Left forelimb (tissue), 1 donor: ENCODE measurements at regions not wholly inside any gene's neighbourhood (a gene's known extent, or its start where the extent isn't known, plus 50 kb on each side); places are given as distances from the start of the nearest gene placed in this dataset.

Experiments used
- DNase-seq: peaks from one replicate; pipeline ENCODE4 v3.0.0-alpha.2; 2018; ENCODE audit warnings: low spot score

- no peak for DNase-seq
Measured at GRCh38 chr18:78625847-78626246, 353.8 kb upstream of the SALL3 start.

DNA sequence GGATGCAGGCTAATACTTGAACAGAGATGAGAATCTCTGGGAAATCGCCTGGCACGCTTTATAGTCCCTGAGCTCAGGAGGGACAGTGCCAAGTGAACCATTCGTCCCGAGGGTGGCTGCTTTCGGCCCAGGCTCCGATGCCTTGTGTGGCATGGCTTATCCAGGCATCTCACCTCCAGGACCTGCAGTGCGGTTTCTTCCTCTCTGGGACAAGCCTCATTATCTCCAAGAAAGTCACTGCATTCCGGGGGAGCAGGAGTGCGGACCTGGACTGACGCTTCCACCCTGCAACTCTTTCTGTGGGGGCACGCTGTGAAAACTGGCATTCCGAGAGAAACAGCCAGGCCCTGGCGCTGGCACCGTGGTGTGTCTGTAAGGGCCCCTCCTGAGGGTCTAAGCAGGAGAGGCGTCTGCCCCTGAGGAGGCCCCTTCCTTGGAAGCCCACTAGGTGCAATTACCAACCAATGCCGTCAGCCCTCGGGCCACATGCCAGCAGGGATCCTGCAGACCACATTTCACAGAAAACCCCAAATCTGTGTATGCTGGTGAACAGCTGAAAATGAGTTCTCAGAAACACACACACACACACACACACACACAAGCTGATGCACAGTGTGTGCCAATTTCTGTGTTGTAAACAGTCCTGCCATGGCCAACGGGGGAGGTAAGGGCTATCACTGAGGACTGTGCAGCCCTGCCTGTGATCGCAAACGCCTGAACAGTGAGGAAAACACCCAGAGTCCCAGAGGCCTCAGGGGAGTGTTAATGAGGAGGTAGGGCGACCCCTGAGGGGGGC lies 351.9 kb upstream of the SALL3 start:
- no peak for DNase-seq

- DNase-seq: no peak
Measured at GRCh38 chr18:78629426-78629825, 350.2 kb upstream of the SALL3 start.

- no peak for DNase-seq
Measured at GRCh38 chr18:78630356-78630755, 349.3 kb upstream of the SALL3 start.

DNA sequence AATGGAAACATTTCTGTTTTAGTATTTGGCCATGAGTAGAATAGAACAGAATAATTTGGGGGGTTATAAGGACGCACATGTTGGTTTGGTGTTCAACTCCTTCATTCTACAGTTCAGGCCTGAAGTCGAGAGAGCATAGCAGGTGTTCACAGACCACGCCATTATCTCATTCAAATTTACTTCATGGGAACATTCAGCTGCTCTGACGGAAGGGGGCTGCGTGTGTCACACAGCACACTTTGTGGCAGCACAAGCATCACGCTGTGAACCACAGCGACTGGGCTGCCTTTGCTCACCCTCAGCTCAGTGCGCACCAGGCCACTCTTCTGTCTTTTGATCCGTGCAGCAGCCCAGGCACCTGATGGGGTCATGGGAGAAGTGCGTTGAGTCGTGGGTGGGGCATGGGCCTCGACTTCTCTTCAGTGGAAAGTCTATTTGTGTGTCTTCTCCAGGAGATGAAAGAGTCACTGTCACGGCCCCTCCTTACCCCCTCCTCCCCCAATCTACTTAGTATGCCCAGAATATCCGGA lies 348.6 kb upstream of the SALL3 start:
- no peak for DNase-seq

DNA sequence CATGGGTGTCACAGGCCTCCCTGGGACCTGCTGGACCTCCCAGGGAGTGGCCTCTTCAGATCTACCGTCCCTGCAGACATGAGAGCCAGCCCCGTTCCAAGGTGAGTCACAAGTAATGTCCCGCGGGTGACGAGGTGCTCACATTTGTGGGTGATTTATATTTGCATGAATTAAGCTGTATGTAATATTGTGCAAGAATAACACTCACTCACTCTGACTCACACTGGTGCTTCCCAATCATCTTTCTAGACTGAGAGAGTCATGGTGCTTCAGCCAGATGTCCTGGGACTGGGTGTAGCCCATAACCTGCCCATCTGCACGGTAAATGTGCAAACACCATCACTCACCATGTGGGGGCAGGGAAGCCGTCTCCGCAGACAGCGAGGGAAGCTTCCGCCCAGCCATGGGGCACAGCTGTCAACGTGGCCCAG lies 347.5 kb upstream of the SALL3 start:
- no peak for DNase-seq

DNA sequence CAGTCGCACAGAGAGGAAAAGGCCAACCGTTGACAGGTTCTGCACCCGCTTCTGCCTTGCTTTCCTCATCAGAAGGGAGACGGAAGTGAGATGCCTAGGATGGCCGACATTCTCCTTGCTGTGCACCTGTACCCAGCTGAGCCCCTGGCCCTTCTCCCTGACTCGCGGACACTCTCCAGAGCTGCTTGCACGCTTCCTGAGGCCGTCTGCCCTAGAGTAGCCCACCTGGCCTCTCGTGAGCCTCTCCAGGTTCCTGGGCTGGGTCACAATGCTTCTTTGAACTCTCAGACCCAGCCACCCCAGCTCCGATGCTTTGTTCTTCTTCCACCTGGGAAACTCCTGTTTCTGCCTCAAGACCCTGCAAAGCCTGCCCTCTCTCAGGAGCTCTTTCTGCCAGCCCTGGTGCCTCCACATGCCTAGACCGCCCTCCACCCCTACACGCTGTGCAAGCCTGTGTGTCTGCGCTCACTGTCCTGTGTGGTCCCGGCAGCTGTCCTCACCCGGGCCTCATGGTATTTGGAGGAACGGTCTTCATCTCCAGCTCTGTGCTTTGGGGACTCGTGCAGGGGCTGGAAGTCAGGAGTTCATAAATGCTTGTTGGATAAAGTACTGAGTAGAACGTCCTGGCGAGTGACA lies 345.4 kb upstream of the SALL3 start:
- no peak for DNase-seq

- no peak for DNase-seq
Measured at GRCh38 chr18:78635093-78635800, 344.4 kb upstream of the SALL3 start.

GRCh38 chr18:78636260-78636659 lies 343.4 kb upstream of the SALL3 start:
- DNase-seq: no peak

GRCh38 chr18:78637442-78638402 lies 341.9 kb upstream of the SALL3 start:
- no peak for DNase-seq

GRCh38 chr18:78639006-78639950 lies 340.3 kb upstream of the SALL3 start:
- DNase-seq: no peak

DNA sequence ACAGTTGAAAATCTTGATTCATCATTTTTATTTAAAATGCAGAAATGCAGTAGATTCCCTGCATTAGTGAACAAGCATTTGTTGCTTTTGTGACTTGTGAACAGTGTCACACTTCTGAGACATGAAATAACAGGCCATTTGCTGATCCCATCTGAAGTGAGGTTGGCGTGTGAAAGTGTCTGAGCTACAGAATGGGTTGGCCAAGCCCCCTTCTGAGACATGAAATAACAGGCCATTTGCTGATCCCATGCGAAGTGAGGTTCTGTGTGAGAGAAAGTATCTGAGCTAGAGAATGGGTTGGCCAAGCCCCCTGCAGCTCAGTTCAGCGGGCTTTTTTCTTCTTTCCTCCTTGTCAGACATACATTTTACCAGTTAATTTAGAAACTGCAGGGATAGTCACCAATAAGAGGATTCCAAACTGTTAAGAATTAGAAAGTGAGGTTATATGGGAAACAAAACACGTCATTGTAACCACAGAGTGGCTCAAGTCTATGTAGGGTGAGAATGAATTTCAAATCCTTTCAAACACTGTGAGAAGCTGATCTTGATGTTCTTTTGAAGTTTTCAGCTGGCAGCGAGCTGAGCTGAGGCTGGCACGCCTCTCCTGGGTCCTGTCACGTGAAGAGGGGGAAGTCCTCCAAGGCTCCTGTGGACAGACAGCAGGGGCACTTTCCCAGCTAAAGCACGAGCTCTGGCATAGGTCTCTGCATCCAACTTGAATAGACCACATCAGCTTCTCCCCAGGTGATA lies 339.2 kb upstream of the SALL3 start:
- no peak for DNase-seq

DNA sequence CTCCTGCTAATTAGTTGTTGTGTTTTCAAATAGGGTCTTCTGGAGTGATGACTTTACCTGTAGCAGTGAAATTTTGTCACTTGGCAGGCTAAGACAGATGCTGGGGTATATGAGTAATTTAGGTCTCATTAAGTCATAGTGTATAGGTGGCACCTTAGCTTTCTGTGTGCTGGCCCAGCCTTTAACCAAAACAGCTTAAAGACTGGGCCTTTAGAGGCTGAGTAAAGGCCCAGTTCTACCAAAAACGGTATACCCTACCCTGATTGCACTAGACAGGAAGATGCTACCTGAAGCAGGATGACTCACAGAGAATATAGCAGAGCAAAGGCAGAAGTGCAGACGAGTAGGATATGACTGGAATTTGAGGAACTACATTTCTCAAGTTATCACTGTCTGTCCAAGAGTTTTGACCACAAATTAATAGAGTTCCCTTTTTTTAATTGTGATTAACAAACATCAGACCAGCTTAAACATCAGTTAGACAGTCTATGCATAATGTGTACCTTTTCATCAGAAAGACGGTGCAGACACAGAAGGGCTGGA lies 337.9 kb upstream of the SALL3 start:
- DNase-seq: no peak

- no peak for DNase-seq
Measured at GRCh38 chr18:78642296-78642951, 337.2 kb upstream of the SALL3 start.

GRCh38 chr18:78643004-78643403 lies 336.6 kb upstream of the SALL3 start:
- no peak for DNase-seq

- no peak for DNase-seq
Measured at GRCh38 chr18:78643981-78644380, 335.6 kb upstream of the SALL3 start.

GRCh38 chr18:78645216-78645615 lies 334.4 kb upstream of the SALL3 start:
- DNase-seq: no peak

GRCh38 chr18:78647018-78647417 lies 332.6 kb upstream of the SALL3 start:
- no peak for DNase-seq

DNA sequence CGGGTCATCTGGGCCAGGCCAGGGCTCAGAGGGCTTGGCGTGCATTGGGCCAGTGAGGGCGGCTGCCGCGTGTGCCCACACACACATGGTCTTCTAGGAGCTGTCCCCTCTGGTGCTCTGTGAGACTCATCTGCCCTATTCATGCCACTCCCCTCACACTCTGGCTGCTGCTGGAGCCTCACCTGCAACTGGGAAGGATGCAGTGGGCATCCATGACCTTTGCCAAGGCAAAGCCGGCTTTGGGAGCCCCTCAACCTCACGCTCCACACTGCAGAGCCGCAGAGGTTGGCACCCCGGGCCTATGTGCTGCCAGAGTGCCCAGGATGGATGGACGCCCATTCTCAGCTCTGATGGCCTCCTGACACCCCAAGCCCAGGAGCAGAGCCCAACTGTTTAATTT lies 330.2 kb upstream of the SALL3 start:
- DNase-seq: no peak
